GM04504 (cell line): ENCODE measurements at regions not wholly inside any gene's neighbourhood (a gene's known extent, or its start where the extent isn't known, plus 50 kb on each side); places are given as distances from the start of the nearest gene placed in this dataset.
"Not testable (repeated sequence)": the region's sequence is repeated elsewhere in the genome, so short reads cannot be mapped to it uniquely, and the experiment has no call there.

Source experiments
- DNase-seq: peaks from one replicate; pipeline ENCODE4 v3.0.0-alpha.2; 2012; ENCODE audit warnings: low read depth

- no peak for DNase-seq
These were observed 1568.9 kb upstream of the ACO1 start for GRCh38 chr9:30815585-30815984.

DNA sequence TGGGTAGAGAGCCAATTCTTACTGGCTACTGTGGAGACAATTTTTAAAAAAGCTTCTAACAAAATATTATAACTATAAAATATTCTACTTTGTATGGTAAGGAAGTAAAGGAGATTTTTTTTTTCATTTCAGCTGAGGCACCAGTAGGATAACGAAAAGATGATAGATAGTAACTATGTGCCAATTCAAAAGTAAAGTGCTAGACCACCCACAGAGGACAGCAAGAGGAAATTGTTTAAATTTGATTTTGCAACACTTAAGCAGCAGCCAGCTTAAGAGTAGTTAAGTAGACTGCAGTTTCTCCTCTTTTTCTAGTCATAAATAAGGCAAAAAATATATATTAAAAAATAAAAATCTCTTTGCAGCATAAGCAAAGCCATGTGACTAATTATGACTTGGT, 1539.3 kb upstream of the ACO1 start:
- no peak for DNase-seq

GRCh38 chr9:30846651-30847050, 1537.8 kb upstream of the ACO1 start:
- no peak for DNase-seq

DNA sequence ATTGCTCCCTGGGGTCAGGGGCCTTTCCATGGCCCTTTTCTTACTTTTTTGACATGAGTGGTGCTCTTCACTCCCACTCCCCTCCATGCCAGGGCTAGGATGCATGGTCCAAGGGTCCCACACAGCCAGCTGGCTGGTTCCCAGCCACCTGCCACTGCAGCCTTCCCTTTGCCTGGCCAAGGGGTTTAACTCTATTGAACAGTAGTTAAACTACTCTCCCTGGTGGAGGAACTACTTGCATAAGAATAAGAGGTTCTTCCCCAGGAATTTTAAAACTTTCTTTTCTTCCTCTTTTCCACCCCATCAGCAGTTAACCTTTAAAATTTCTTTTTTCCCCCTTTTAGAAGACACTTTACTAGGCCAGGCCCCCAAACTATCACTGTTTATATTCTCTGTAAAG, 1532.8 kb upstream of the ACO1 start:
- no peak for DNase-seq

DNA sequence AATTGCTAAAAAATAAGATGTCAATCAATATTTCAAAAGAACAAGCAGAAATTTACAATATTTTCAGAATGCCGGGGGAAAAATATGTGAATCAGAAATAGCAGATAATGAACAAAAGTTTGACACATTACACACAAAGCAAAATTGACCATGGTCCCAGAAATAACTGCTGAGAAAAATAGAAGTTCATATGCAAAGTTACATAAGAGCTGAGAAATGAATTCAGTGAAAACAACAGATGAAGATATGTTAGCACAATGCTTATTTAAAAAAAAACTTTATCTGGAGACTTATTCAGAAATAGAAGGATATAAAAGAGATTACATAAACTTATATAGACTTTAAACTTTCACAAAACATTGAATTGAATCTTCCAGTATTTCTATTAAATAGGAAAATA, 1483.7 kb upstream of the ACO1 start:
- DNase-seq: no peak

DNA sequence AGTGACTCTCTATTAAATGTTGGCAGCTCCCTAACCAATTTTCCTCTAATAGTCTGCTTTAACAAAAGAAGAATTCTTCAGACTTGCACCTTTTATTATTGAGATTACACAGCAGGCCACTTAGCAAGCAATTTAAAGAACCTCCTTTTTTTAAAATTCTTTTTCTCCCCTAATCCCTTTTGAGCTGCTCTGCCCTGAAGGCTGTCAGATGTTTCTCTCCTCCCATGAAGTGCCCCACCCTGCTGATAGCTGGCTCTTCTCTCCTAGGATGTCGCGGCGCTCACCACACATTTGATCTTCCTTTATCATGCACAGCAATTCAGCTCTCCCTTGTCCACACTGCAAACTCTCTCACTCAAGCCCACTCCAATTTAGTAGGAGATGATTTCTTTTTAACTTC, 1471.1 kb upstream of the ACO1 start:
- no peak for DNase-seq

GRCh38 chr9:30915451-30915850, 1469.0 kb upstream of the ACO1 start:
- no peak for DNase-seq

DNA sequence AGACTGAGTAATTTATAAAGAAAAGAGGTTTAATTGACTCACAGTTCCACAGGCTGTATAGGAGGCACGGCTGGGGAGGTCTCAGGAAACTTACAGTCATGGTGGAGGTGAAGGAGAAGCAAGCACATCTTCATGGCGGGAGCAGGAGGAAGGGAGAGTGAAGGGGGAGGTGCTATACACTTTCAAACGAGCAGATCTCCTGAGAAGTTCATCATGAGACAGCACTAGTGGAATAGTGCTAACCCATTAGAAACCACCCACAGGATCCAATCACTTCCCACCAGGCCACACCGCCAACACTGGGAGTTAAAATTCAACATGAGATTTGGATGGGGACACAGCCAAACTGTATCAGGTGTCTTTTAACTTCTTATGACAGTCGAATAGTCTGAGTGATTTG, 1459.3 kb upstream of the ACO1 start:
- no peak for DNase-seq

DNA sequence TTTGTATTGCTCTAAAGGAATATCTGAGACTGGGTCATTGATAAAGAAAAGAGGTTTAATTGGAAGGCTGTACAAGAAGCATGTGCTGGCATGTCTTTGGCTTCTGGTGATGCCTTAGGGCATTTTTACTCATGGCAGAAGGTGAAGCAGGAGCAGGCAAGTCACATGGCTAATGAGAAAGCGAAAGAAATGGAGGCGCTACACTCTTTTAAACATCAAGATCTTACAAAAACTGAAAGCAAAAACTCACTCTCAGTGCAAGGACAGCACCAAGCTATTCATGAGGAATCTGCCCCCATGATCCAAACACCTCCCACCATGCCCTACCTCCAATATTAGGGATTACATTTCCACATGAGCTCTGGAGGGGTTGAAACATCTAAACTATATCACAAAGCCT, 1458.8 kb upstream of the ACO1 start:
- no peak for DNase-seq

GRCh38 chr9:30928045-30928444, 1456.4 kb upstream of the ACO1 start:
- no peak for DNase-seq

- no peak for DNase-seq
These were observed 1452.2 kb upstream of the ACO1 start for GRCh38 chr9:30932226-30932625.

DNA sequence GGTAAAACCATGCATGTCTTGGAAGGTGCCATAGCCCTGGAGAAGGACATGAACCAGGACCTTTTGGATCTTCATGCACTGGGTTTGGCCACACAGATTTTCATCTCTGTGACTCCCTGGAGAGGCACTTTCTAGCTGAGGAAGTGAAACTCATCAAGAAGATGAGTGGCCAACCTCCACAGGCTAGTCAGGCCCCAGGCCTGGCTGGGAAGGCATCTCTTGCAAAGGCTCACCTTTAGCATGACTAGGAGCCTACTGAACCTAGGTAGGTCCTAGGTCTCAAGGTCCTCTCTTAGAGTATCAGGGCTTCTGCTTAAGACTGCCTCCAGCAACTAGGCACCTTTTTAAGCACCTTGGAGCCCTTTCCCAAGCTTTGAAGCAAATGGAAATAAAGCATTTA, 1448.7 kb upstream of the ACO1 start:
- DNase-seq: no peak

DNA sequence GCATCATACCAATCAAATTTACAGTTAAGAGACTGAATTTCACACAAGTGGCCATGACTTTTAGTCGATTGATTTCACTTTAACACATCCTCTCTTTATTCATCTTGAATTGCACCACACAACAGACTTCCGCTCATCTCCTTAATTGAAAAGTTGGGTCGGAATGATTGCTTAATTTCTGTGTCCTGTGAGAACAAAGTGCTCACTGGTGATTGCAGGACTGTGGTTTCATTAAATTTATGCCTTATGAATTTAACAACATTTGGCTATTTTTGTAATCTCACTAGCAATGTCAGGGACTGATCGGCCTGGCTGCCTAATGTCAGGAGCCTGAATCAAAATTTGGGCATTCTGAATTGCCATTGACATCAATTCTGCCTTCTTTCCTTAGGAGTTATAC, 1447.3 kb upstream of the ACO1 start:
- DNase-seq: no peak

GRCh38 chr9:30942852-30943251, 1441.6 kb upstream of the ACO1 start:
- DNase-seq: not testable (repeated sequence)

DNA sequence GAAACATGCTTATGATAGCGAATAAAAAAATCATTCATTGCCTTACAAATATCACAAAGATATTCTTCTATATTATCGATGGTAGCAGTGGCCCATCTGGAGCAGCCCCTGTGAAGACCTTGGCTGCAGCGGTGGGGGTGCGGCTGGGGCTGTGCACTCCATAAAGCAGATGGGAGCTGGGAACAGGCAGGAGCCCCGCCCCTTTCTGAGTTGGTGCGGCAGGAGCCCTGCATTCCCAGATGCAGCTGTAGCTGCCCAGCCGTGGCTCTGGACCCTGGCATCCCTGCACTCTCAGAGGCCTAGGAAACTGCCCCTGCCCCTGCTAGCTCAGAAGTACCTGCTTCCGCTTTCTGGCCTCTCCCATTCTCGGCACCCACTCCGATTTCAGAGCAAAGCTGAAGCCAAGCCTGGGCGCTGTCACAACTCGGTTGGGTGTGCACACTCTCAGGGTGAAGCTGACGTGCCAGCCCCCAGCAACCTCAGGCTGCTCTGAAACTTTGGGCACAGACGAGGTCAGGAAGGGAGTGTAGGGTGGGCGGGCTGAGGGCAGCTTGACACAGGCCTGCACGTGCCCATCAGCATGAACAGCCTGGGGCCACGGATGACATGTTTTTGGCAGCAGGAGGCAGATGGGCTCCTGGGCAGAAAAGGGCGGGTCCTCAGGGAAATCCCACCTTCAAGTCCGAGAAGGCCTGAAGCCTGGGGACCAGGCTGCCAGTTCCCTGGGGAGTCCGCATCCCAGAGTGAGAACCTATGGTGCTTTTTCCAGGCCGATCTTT, 1440.8 kb upstream of the ACO1 start:
- no peak for DNase-seq

- DNase-seq: no peak
These were observed 1440.2 kb upstream of the ACO1 start for GRCh38 chr9:30944225-30944569.

GRCh38 chr9:30944741-30945280, 1439.6 kb upstream of the ACO1 start:
- DNase-seq: no peak

GRCh38 chr9:30964332-30964731, 1420.1 kb upstream of the ACO1 start:
- no peak for DNase-seq

GRCh38 chr9:30967476-30967875, 1417.0 kb upstream of the ACO1 start:
- DNase-seq: no peak

DNA sequence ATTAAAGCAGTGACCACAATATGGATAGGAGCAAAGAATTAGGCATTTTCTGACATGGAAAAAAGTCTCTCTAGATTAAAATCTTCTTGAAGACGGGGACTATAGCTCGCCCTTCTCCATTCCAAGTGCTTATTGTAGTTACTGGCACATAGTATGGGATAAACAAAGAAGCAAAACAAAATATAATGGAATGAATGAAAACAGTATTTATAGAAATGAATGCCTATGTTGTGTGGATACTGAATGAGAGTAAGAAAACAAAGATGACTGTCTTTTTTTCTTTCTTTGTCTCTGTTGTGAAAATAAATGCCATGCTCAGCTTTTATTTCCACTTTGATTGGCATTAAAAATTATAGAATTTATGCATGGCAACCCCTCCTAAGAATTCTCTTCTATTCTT, 1414.3 kb upstream of the ACO1 start:
- no peak for DNase-seq

DNA sequence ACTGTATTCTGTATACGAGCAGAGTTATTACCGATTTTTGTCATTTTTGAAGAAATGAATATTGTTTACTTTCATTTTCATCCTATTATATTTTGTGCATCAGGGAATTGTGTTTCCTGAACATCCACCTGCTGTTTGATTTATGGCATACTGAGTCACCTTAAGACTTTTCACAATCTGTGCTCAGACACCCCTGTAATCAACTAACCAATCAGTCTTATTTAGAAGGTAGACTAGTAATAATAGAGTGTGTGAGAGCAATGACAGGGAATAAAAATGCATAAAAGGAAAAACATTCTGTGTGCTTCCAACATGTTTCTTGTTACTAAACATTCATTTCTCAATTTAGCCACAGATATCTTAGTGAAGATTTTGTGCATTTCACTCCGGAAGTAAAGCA, 1413.6 kb upstream of the ACO1 start:
- DNase-seq: no peak

- no peak for DNase-seq
These were observed 1411.8 kb upstream of the ACO1 start for GRCh38 chr9:30972654-30973053.

- DNase-seq: no peak
These were observed 1406.5 kb upstream of the ACO1 start for GRCh38 chr9:30977965-30978364.

GRCh38 chr9:30982301-30982700, 1402.1 kb upstream of the ACO1 start:
- no peak for DNase-seq
